Ascending aorta (tissue), 2 donors: ENCODE measurements at regions not wholly inside any gene's neighbourhood (a gene's known extent, or its start where the extent isn't known, plus 50 kb on each side); places are given as distances from the start of the nearest gene placed in this dataset.

Experiments used
- DNase-seq, 2 donors: peaks; one replicate each; pipeline ENCODE4 v3.0.0-alpha.2; 2019; ENCODE audit warnings: low spot score in 2 of 2
- H3K27ac ChIP-seq, 2 donors: fragments of 200-600 bp; sonication (generic); one replicate each; pipeline ENCODE4 v1.5.1; 2016 to 2017; ENCODE audit warnings: mild to moderate bottlenecking in 1 of 2
- H3K27me3 ChIP-seq: fragments of 200-600 bp; sonication (generic); one replicate; pipeline ENCODE4 v1.5.1; 2017
- H3K36me3 ChIP-seq, 2 donors: fragments of 200-600 bp; sonication (generic); one replicate each; pipeline ENCODE4 v1.5.1; 2016
- H3K4me1 ChIP-seq, 2 donors: fragments of 200-600 bp; sonication (generic); one replicate each; pipeline ENCODE4 v1.5.1; 2016 to 2017; ENCODE audit warnings: mild to moderate bottlenecking in 1 of 2
- H3K4me3 ChIP-seq, 2 donors: fragments of 200-600 bp; sonication (generic); one replicate each; pipeline ENCODE4 v1.5.1; 2016 to 2017; ENCODE audit warnings: mild to moderate bottlenecking in 1 of 2
- H3K9me3 ChIP-seq, 2 donors: fragments of 200-600 bp; sonication (generic); one replicate each; pipeline ENCODE4 v1.5.1; 2016
- intact Hi-C: fragments of 100-400 bp; cut with DNase I; formaldehyde crosslinking; loops from one replicate; pipeline ENCODE4 v1.15.1; 2023
- TF ChIP-seq, protein P1 (sequence below), 3 experiments: fragments of 200-600 bp in 2 of 3; fragments of 450-650 bp in 1 of 3; sonication (generic) in 2 of 3; IDR thresholded peaks; one replicate each; pipeline ENCODE4 v1.5.1; 2016 to 2019; ENCODE audit warnings: antibody characterized with exemption in 3 of 3, mild to moderate bottlenecking in 1 of 3, moderate library complexity in 1 of 3

- TF ChIP-seq, protein P1, sequence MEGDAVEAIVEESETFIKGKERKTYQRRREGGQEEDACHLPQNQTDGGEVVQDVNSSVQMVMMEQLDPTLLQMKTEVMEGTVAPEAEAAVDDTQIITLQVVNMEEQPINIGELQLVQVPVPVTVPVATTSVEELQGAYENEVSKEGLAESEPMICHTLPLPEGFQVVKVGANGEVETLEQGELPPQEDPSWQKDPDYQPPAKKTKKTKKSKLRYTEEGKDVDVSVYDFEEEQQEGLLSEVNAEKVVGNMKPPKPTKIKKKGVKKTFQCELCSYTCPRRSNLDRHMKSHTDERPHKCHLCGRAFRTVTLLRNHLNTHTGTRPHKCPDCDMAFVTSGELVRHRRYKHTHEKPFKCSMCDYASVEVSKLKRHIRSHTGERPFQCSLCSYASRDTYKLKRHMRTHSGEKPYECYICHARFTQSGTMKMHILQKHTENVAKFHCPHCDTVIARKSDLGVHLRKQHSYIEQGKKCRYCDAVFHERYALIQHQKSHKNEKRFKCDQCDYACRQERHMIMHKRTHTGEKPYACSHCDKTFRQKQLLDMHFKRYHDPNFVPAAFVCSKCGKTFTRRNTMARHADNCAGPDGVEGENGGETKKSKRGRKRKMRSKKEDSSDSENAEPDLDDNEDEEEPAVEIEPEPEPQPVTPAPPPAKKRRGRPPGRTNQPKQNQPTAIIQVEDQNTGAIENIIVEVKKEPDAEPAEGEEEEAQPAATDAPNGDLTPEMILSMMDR (IDR thresholded peaks at IDR 0.05), result no peak
- intact Hi-C loops, result no loop called here
- no peaks in the 10 kb centered on the region for H3K36me3 ChIP-seq
Observed at GRCh38 chr1:58365328-58365727, 181.2 kb downstream of the OMA1 start.

DNA sequence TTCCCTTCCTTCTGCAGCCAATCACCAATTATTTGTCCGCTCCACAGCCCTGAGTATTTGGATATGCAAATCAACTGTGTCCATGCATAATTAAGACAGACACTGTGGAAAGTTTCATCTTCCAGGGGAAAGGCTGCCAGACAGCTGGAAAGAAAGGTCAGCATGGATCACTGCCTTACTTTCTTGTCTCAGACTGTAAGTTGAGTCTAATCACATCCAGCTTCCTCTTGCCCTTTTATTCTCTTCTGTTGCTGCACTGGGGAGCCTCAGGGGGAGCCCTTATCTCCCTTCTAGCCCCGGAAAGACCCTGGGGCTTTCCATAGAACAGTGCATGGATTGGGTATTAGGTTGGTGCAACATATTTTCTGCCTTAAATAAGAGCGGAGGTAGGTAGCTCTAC, 182.9 kb downstream of the OMA1 start:
- TF ChIP-seq, protein P1 (IDR thresholded peaks at IDR 0.05), result no peak
- no peaks in the 10 kb centered on the region for H3K27me3 ChIP-seq
- H3K9me3 ChIP-seq, result no peaks in the 10 kb centered on the region
- no peaks in the 10 kb centered on the region for H3K4me1 ChIP-seq
- intact Hi-C loops, result no loop called here
- no peaks in the 10 kb centered on the region for H3K36me3 ChIP-seq
- H3K27ac ChIP-seq, result no peak overlapping the region
- H3K4me3 ChIP-seq, result no peak overlapping the region
- no peak for DNase-seq

More at GRCh38 chr1:58365328-58365727, 181.2 kb downstream of the OMA1 start:
- Histone ChIP-seq H3K9me3 (no peaks in the 10 kb centered on the region), H3K27ac (no peak overlapping the region), H3K4me1 (no peaks in the 10 kb centered on the region), H3K27me3 (no peaks in the 10 kb centered on the region), H3K4me3 (no peak overlapping the region)
- no peak for DNase-seq

DNA sequence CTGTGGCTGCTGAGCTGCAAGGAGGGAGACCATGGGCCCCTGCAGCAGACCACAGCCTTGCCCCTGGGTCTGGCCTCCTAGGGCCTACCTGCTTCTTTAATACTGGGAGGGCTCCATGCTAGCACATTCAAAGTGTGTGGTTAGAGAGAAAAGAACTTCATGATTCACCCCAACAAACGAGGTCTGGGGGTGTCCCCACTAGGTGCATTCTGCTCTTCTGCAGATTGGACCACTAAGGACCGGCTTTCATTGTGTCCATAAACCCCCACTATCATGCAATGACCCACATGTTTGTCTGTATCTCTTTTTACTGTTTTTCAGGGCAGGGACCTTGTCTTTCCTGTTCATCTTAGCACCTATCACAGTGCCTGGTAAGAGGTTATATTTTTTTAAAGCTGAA, 185.4 kb downstream of the OMA1 start:
- Histone ChIP-seq H3K4me3 (no peak overlapping the region), H3K27me3 (no peaks in the 10 kb centered on the region), H3K4me1 (no peaks in the 10 kb centered on the region), H3K9me3 (no peaks in the 10 kb centered on the region), H3K27ac (no peak overlapping the region), H3K36me3 (no peaks in the 10 kb centered on the region)
- intact Hi-C loops, result no loop called here
- TF ChIP-seq, protein P1 (IDR thresholded peaks at IDR 0.05), result no peak
- DNase-seq, result no peak

DNA sequence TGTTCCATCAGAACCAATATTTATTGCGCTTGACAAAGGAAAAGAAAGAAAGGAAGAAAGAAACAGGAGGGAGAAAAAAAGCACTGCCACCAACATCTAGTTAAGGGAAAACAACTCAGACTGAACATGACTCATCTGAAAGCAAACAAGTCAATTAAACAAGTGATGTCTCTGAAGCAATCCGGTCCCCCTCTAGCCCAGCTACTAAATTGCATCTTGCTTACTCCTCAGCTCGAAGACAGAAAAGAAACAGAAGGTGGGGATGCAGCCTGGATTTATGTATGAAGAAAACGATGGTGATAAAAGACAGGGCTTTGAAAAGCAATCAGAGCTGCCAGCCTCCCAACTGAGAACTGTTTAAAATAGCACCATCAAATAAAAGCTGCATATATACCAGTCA, 188.2 kb downstream of the OMA1 start:
- intact Hi-C loops, result no loop called here
- Histone ChIP-seq H3K4me1 (no peaks in the 10 kb centered on the region), H3K27ac (no peak overlapping the region), H3K36me3 (no peaks in the 10 kb centered on the region), H3K9me3 (no peaks in the 10 kb centered on the region), H3K4me3 (no peak overlapping the region), H3K27me3 (no peaks in the 10 kb centered on the region)
- DNase-seq, result no peak
- TF ChIP-seq, protein P1 (IDR thresholded peaks at IDR 0.05), result no peak

DNA sequence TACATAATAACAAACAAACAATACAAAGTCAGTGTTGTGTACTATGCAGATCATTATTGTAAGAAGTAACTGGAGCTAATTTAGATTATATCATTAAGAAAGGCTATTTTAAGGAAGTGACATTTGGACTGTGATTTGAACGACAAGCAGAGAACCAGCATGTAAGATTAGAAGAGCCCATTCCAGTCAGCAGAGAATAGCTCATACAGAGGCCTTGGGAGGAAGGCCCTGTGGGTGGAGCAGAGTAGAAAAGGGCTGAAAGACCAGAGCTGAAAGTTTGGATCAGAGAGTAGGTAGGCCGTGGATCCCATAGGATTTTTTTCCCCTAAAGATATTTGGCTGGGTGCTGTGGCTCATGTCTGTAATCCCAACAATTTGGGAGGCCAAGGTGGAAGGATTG, 190.1 kb downstream of the OMA1 start:
- no peaks in the 10 kb centered on the region for H3K27me3 ChIP-seq
- H3K36me3 ChIP-seq, result no peaks in the 10 kb centered on the region
- H3K9me3 ChIP-seq, result no peaks in the 10 kb centered on the region
- H3K4me1 ChIP-seq, result no peaks in the 10 kb centered on the region
- H3K27ac ChIP-seq, result no peak overlapping the region
- intact Hi-C loops, result no loop called here
- TF ChIP-seq, protein P1 (IDR thresholded peaks at IDR 0.05), result no peak
- no peak overlapping the region for H3K4me3 ChIP-seq
- no peak for DNase-seq

GRCh38 chr1:58353168-58353567, 193.4 kb downstream of the OMA1 start:
- H3K27me3 ChIP-seq, result no peaks in the 10 kb centered on the region
- H3K36me3 ChIP-seq, result no peaks in the 10 kb centered on the region
- DNase-seq, result no peak
- H3K9me3 ChIP-seq, result peaks cover 0 to 6% of the 10 kb centered on the region in 2 donors
- H3K4me1 ChIP-seq, result no peaks in the 10 kb centered on the region
- no peak overlapping the region for H3K4me3 ChIP-seq
- intact Hi-C loops, result no loop called here
- TF ChIP-seq, protein P1 (IDR thresholded peaks at IDR 0.05), result no peak
- no peak overlapping the region for H3K27ac ChIP-seq
